Stimulated activated memory B cell treated with anti-CD40 and anti-IgM and Interleukin-4, amounts not matched to agents 10 μg/mL and 1 μg/mL and 100 μg/mL, for 72 hours (primary cell): ENCODE measurements at regions not wholly inside any gene's neighbourhood (a gene's known extent, or its start where the extent isn't known, plus 50 kb on each side); places are given as distances from the start of the nearest gene placed in this dataset.

Experiments used
- ATAC-seq: fragments of 150-1000 bp; cut with Tn5 transposase; 2 replicates; pipeline ENCODE4 v1.10.0; 2021
- H3K27ac Mint-ChIP-seq: one replicate; pipeline ENCODE4 v1.8.0; 2022; ENCODE audit warnings: mild to moderate bottlenecking, mixed read lengths
- H3K27me3 Mint-ChIP-seq: one replicate; pipeline ENCODE4 v1.8.0; 2022; ENCODE audit warnings: mixed read lengths
- H3K36me3 Mint-ChIP-seq: one replicate; pipeline ENCODE4 v1.8.0; 2022; ENCODE audit warnings: mixed read lengths
- H3K4me1 Mint-ChIP-seq: one replicate; pipeline ENCODE4 v1.8.0; 2022; ENCODE audit warnings: mixed read lengths
- H3K4me3 Mint-ChIP-seq: one replicate; pipeline ENCODE4 v1.8.0; 2022; ENCODE audit warnings: mild to moderate bottlenecking, moderate library complexity, mixed read lengths
- H3K9me3 Mint-ChIP-seq: one replicate; pipeline ENCODE4 v1.8.0; 2022; ENCODE audit warnings: mixed read lengths

GRCh38 chr22:49034836-49035817 lies 792.5 kb downstream of the BRD1 start:
- no peak overlapping the region for H3K27ac Mint-ChIP-seq
- peaks cover 28% of the 10 kb centered on the region for H3K27me3 Mint-ChIP-seq
- H3K36me3 Mint-ChIP-seq = no peaks in the 10 kb centered on the region
- ATAC-seq = no peak
- H3K4me1 Mint-ChIP-seq = no peaks in the 10 kb centered on the region
- H3K4me3 Mint-ChIP-seq = no peak overlapping the region
- H3K9me3 Mint-ChIP-seq = peaks cover 5% of the 10 kb centered on the region

GRCh38 chr22:49033616-49034015 lies 794.1 kb downstream of the BRD1 start:
- H3K9me3 Mint-ChIP-seq = peaks cover 5% of the 10 kb centered on the region
- H3K4me3 Mint-ChIP-seq = no peak overlapping the region
- peaks cover 33% of the 10 kb centered on the region for H3K27me3 Mint-ChIP-seq
- no peak for ATAC-seq
- H3K27ac Mint-ChIP-seq = no peak overlapping the region
- H3K36me3 Mint-ChIP-seq = no peaks in the 10 kb centered on the region
- no peaks in the 10 kb centered on the region for H3K4me1 Mint-ChIP-seq

DNA sequence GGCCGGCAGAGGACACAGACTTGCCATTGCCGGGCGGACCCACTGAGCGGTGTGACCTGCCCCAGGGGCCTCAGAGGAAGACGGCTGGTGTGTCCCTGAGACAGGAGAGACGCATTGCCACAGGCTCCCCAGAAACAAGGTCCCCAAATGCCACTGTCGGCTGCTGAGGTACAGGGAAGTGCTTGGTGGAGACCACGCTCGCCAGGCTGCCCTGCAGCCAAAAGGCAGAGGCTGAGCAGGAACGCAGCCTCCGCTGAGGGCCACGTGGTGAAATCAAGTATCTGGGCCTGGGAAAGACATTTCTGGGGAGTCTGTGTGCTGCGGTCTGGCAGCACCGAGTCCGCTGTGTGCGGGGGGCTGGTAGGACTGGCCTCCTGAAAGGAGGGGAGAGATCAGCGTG lies 794.9 kb downstream of the BRD1 start:
- Mint-ChIP-seq H3K27ac (no peak overlapping the region), H3K27me3 (peaks cover 36% of the 10 kb centered on the region), H3K4me3 (no peak overlapping the region), H3K36me3 (no peaks in the 10 kb centered on the region), H3K4me1 (no peaks in the 10 kb centered on the region), H3K9me3 (peaks cover 5% of the 10 kb centered on the region)
- ATAC-seq = no peak

DNA sequence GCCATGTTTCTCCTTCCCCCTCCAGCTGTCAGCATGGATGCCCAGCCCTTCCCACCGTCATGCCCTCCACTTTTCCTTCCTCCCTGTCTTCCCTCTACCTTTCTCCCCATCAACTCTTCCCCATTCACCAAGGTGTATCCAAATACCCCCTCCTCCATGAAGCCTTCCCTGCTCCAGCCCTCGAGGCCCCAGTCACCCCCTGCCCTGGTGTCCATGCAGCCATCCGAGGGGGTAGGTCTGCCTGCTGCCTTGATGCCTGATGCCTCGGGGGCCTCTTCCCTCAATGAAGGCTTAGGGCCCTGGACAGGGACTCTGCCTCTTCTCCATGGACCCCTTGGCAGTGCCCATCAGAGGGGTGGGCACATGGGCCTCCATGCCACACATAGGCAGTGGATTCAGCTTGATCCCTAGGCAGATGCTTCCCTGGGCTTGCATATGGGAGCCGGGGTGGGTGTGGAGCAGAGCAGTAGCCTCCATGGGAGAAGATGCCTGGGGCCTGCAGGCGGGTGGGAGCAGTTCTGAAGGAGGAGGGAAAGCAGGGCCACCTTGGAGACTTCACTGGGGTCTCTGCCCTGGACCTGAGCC lies 795.8 kb downstream of the BRD1 start:
- H3K27me3 Mint-ChIP-seq = peaks cover 44% of the 10 kb centered on the region
- H3K9me3 Mint-ChIP-seq = peaks cover 2% of the 10 kb centered on the region
- H3K4me1 Mint-ChIP-seq = no peaks in the 10 kb centered on the region
- no peak for ATAC-seq
- H3K36me3 Mint-ChIP-seq = no peaks in the 10 kb centered on the region
- no peak overlapping the region for H3K27ac Mint-ChIP-seq
- H3K4me3 Mint-ChIP-seq = no peak overlapping the region

DNA sequence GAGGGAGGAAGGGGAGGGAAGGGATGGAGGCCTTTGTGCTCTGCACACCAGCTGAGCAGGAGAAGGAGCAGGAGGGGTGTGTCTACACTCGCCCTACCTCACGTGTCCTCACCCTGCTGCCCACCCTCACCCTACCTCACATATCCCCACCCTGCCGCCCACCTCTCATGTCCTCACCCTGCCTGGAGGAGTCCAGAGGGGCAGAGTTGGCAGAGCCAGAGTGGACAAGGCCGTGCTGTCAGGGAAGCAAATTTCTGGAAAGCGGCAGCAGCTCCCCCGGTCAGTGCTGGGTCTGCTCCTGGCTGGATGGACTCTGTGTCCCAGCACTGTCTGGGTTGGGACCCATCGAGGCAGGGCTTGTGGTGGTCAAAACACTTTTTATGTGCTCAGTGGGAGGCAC lies 799.6 kb downstream of the BRD1 start:
- Mint-ChIP-seq H3K4me1 (no peaks in the 10 kb centered on the region), H3K27ac (no peak overlapping the region), H3K4me3 (no peak overlapping the region), H3K36me3 (no peaks in the 10 kb centered on the region), H3K9me3 (no peaks in the 10 kb centered on the region), H3K27me3 (peaks cover 48% of the 10 kb centered on the region)
- no peak for ATAC-seq

- Mint-ChIP-seq H3K36me3 (no peaks in the 10 kb centered on the region), H3K4me3 (no peak overlapping the region), H3K27me3 (peaks cover 44% of the 10 kb centered on the region), H3K9me3 (no peaks in the 10 kb centered on the region), H3K4me1 (no peaks in the 10 kb centered on the region), H3K27ac (no peak overlapping the region)
- no peak for ATAC-seq
Measured at GRCh38 chr22:49027368-49027670, 800.4 kb downstream of the BRD1 start.

GRCh38 chr22:49026494-49027367 lies 800.9 kb downstream of the BRD1 start:
- Mint-ChIP-seq H3K4me1 (no peaks in the 10 kb centered on the region), H3K4me3 (no peak overlapping the region), H3K27ac (no peak overlapping the region), H3K27me3 (peaks cover 44% of the 10 kb centered on the region), H3K36me3 (no peaks in the 10 kb centered on the region), H3K9me3 (no peaks in the 10 kb centered on the region)
- ATAC-seq = no peak

DNA sequence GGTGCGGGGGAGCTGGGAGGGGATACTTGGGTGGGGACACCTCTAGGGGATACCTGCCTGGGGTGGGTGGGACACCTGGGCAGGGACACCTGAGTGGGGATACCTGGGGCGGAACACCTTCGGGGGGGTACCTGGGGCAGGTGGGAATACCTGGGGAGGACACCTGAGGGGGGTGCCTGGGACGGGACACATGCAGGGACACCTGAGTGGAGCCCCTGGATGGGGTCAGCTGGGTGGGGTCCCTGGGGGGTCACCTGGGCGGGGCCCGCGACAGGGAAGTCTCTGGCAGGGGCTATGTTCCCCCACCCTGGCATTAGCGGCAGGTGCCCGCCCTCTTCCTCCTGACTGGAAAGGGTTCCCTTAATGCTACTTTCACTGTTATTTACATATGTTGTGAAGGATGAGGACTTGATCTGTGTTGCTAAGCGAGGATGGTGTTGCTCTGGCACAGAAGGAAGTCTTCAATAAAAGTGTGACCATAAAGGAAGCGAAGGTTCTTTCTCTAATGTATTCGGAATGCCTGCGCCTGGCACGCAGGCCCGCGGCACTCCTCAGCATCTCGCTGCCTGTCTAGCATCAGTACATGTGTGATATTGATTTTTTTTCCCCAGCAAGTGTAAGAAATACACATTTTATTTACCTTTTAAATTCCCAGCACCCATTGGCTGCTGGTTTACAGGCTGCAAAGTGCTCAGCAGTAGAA lies 801.7 kb downstream of the BRD1 start:
- no peak for ATAC-seq
- Mint-ChIP-seq H3K27me3 (peaks cover 41% of the 10 kb centered on the region), H3K4me3 (no peak overlapping the region), H3K4me1 (no peaks in the 10 kb centered on the region), H3K27ac (no peak overlapping the region), H3K36me3 (no peaks in the 10 kb centered on the region), H3K9me3 (no peaks in the 10 kb centered on the region)

- no peaks in the 10 kb centered on the region for H3K9me3 Mint-ChIP-seq
- peaks cover 41% of the 10 kb centered on the region for H3K27me3 Mint-ChIP-seq
- no peak overlapping the region for H3K4me3 Mint-ChIP-seq
- no peak for ATAC-seq
- H3K4me1 Mint-ChIP-seq = no peaks in the 10 kb centered on the region
- H3K36me3 Mint-ChIP-seq = no peaks in the 10 kb centered on the region
- H3K27ac Mint-ChIP-seq = no peak overlapping the region
Measured at GRCh38 chr22:49024775-49025440, 802.8 kb downstream of the BRD1 start.

DNA sequence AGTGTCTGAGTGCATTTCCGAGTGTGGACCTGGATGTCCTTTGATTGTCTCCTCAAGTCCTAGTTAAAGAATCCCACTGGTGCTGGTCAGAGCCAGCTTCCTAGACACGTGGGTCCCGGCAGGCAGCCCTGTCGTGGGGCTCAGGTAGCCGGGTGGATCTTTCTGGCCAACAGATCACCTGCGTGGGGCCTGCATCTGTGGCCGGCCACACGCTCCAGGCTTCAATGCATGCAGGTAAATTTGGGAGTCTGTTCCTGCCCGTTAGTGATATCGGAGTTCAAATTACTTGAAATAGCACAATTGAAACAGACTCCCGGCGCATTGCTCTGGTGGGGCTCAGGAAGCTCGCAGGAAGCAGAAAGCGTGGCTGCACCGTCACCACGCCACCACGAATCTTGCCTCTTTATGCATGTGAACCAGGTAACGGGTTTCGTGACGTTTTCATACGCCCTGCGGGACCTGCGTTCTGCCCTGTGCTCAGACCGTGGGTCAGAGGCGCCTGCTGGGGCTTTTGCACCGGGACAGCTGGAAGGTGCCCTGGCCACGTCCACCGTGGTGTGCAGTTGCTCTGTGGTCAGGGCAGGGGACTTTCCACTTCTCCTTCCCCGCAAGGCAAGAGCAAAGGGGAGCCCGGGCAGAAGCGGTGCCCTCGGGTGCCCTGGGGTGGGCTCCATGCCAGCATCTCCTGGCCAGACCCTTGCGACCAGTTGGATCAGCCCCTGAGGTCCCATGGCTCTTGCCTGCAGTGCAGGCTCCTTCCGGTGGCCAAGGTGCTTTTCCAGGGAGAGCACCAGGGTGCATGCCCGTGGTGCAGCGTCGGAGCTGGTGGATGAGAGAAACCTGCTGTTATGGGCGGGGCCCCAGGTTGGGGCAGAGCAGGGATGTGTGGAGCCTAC lies 803.5 kb downstream of the BRD1 start:
- no peaks in the 10 kb centered on the region for H3K36me3 Mint-ChIP-seq
- no peaks in the 10 kb centered on the region for H3K4me1 Mint-ChIP-seq
- H3K27me3 Mint-ChIP-seq = peaks cover 41% of the 10 kb centered on the region
- no peaks in the 10 kb centered on the region for H3K9me3 Mint-ChIP-seq
- no peak overlapping the region for H3K27ac Mint-ChIP-seq
- no peak for ATAC-seq
- no peak overlapping the region for H3K4me3 Mint-ChIP-seq

GRCh38 chr22:49023161-49023878 lies 804.4 kb downstream of the BRD1 start:
- Mint-ChIP-seq H3K27me3 (peaks cover 41% of the 10 kb centered on the region), H3K27ac (no peak overlapping the region), H3K9me3 (no peaks in the 10 kb centered on the region), H3K4me1 (no peaks in the 10 kb centered on the region), H3K4me3 (no peak overlapping the region), H3K36me3 (no peaks in the 10 kb centered on the region)
- no peak for ATAC-seq

DNA sequence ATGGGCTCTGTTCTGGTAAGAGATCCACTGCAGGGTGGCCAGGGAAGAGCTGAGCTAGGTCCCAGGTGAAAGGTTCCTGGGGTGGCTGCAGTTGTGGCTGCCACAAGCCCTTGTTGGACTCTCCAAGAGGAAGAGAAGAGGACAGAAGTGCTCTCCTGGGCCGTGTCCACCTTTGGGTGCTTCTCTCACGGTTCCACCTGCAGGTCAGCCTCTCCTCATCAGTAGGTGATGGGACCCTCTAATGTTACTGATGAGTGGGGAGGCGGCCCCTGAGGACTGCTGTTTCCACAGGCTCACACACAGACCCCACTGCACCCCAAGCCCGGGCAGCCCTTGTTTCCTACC lies 804.9 kb downstream of the BRD1 start:
- H3K4me1 Mint-ChIP-seq = no peaks in the 10 kb centered on the region
- H3K4me3 Mint-ChIP-seq = no peak overlapping the region
- no peaks in the 10 kb centered on the region for H3K36me3 Mint-ChIP-seq
- no peaks in the 10 kb centered on the region for H3K9me3 Mint-ChIP-seq
- H3K27me3 Mint-ChIP-seq = peaks cover 46% of the 10 kb centered on the region
- H3K27ac Mint-ChIP-seq = no peak overlapping the region
- no peak for ATAC-seq

DNA sequence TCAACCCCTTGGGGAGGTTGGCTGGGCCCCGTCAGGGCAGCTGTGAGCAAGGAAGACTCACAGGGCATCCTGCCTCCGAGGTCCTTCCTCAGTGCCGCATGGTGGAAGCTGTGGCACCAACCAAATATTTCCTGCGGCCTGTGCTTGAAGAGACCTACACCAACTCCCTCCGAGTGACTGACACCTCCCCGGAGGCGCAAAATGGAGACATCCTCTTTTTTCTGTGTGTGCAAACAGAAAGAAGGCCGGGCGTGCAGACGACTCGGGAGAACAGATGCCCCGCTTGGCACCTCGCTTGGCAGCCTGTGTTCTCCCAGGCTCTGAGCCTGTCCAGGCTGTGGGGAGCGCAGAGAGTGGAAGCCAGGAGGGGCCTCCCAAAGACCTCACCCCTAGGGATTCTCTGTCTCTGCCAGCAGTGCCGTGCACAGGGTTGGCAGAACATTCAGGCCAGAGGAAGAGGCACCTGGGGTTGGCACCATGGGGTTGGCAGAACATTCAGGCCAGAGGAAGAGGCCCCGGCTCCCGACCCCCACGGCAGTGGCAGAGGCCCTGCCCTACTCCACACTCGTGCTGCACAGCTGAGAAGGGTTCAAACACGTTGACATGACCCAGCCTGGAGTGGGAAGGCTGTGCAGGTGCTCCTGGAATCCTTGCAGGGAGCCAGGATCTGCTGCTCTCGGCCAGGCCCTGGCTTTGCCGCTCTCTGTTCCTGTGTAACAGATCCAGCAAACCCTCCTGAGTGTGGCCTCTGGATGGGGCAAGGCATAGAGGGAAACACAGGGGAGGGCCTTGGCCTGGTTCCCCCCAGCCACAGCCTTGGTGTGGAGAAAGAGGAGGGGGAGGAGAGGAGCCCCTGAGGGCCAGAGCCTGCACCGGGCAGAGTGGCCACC lies 805.5 kb downstream of the BRD1 start:
- Mint-ChIP-seq H3K36me3 (no peaks in the 10 kb centered on the region), H3K4me3 (no peak overlapping the region), H3K9me3 (no peaks in the 10 kb centered on the region), H3K4me1 (no peaks in the 10 kb centered on the region), H3K27me3 (peaks cover 46% of the 10 kb centered on the region), H3K27ac (no peak overlapping the region)
- ATAC-seq = no peak
